CD8-positive, alpha-beta memory T cell (primary cell): ENCODE measurements at regions not wholly inside any gene's neighbourhood (a gene's known extent, or its start where the extent isn't known, plus 50 kb on each side); places are given as distances from the start of the nearest gene placed in this dataset.
"Not testable (repeated sequence)": the region's sequence is repeated elsewhere in the genome, so short reads cannot be mapped to it uniquely, and the experiment has no call there.

Experiments
- CTCF ChIA-PET: fragments of 350-600 bp; sonication (Branson Sonifier 250); formaldehyde crosslinking; loops from one replicate; lab custom pipeline; 2021; ENCODE audit warnings: antibody characterized with exemption; lab: Charles Lee
- POLR2A ChIA-PET: fragments of 350-600 bp; sonication (Branson Sonifier 250); formaldehyde crosslinking; loops from one replicate; lab custom pipeline; 2021; ENCODE audit warnings: antibody characterized with exemption; lab: Charles Lee
- DNase-seq, 5 donors: peaks; one replicate each; pipeline versions ENCODE4 v3.0.0 to v3.0.0-alpha.2; 2020 to 2022; ENCODE audit warnings: mixed read lengths in 1 of 5
- H3K27ac ChIP-seq: one replicate; pipeline ENCODE4 v1.7.0; 2013; ENCODE audit warnings: low read depth, mild to moderate bottlenecking, low read length, moderate library complexity
- H3K27me3 ChIP-seq: 2 replicates; pipeline ENCODE4 v1.7.0; 2013; ENCODE audit warnings: low read length, mild to moderate bottlenecking; ENCODE audit not compliant: insufficient read depth, poor library complexity, severe bottlenecking
- H3K36me3 ChIP-seq: 2 replicates; pipeline ENCODE4 v1.7.0; 2013; ENCODE audit warnings: mild to moderate bottlenecking, low read length, moderate library complexity; ENCODE audit not compliant: insufficient read depth
- H3K4me1 ChIP-seq: 2 replicates; pipeline ENCODE4 v1.7.0; 2013; ENCODE audit warnings: mild to moderate bottlenecking, low read length, moderate library complexity; ENCODE audit not compliant: insufficient read depth
- H3K4me3 ChIP-seq: 2 replicates; pipeline ENCODE4 v1.7.0; 2013; ENCODE audit warnings: mild to moderate bottlenecking, low read length
- H3K9me3 ChIP-seq: 2 replicates; pipeline ENCODE4 v1.7.0; 2013; ENCODE audit warnings: mild to moderate bottlenecking, low read length
- H3K27ac Mint-ChIP-seq, 8 donors: one replicate each; pipeline ENCODE4 v1.8.0; 2020 to 2021; ENCODE audit warnings: mixed read lengths in 8 of 8, mild to moderate bottlenecking in 6 of 8, inconsistent platforms in 3 of 8, moderate library complexity in 3 of 8
- H3K27me3 Mint-ChIP-seq, 2 donors: one replicate each; pipeline ENCODE4 v1.8.0; 2020 to 2021; ENCODE audit warnings: mixed read lengths in 2 of 2, mild to moderate bottlenecking in 1 of 2, moderate library complexity in 1 of 2
- H3K36me3 Mint-ChIP-seq, 3 donors: one replicate each; pipeline ENCODE4 v1.8.0; 2020 to 2021; ENCODE audit warnings: mixed read lengths in 3 of 3, inconsistent platforms in 1 of 3, mild to moderate bottlenecking in 1 of 3
- H3K4me1 Mint-ChIP-seq, 3 donors: one replicate each; pipeline ENCODE4 v1.8.0; 2020 to 2021; ENCODE audit warnings: mixed read lengths in 3 of 3, inconsistent platforms in 1 of 3, mild to moderate bottlenecking in 1 of 3
- H3K4me3 Mint-ChIP-seq, 7 donors: one replicate each; pipeline ENCODE4 v1.8.0; 2020 to 2021; ENCODE audit warnings: mixed read lengths in 7 of 7, mild to moderate bottlenecking in 6 of 7, moderate library complexity in 4 of 7, inconsistent platforms in 2 of 7
- H3K9me3 Mint-ChIP-seq, 5 donors: one replicate each; pipeline ENCODE4 v1.8.0; 2020 to 2022; ENCODE audit warnings: mixed read lengths in 5 of 5, mild to moderate bottlenecking in 3 of 5, moderate library complexity in 2 of 5, inconsistent platforms in 1 of 5

GRCh38 chrX:150212672-150213480 lies 150.2 kb upstream of the MAMLD1 start:
- no peak overlapping the region for H3K4me3 ChIP-seq
- H3K4me1 ChIP-seq = no peaks in the 10 kb centered on the region
- peaks cover 0 to 4% of the 10 kb centered on the region in 2 donors for H3K27me3 Mint-ChIP-seq
- no peak overlapping the region for H3K4me3 Mint-ChIP-seq
- H3K9me3 Mint-ChIP-seq = no peaks in the 10 kb centered on the region
- H3K36me3 Mint-ChIP-seq = no peaks in the 10 kb centered on the region
- H3K4me1 Mint-ChIP-seq = no peaks in the 10 kb centered on the region
- CTCF ChIA-PET = no interaction called here
- POLR2A ChIA-PET = no interaction called here
- no peaks in the 10 kb centered on the region for H3K27me3 ChIP-seq
- H3K27ac ChIP-seq = no peak overlapping the region
- H3K9me3 ChIP-seq = no peaks in the 10 kb centered on the region
- H3K27ac Mint-ChIP-seq = no peak overlapping the region
- no peaks in the 10 kb centered on the region for H3K36me3 ChIP-seq
- DNase-seq = no peak

- Histone ChIP-seq H3K27ac (no peak overlapping the region), H3K27me3 (no peaks in the 10 kb centered on the region), H3K4me3 (no peak overlapping the region), H3K9me3 (no peaks in the 10 kb centered on the region), H3K36me3 (no peaks in the 10 kb centered on the region), H3K4me1 (no peaks in the 10 kb centered on the region)
- no peak for DNase-seq
- H3K36me3 Mint-ChIP-seq = no peaks in the 10 kb centered on the region
- ChIA-PET CTCF (no interaction called here), POLR2A (no interaction called here)
- peaks cover 0 to 4% of the 10 kb centered on the region in 2 donors for H3K27me3 Mint-ChIP-seq
- no peak overlapping the region for H3K4me3 Mint-ChIP-seq
- no peaks in the 10 kb centered on the region for H3K9me3 Mint-ChIP-seq
- no peak overlapping the region for H3K27ac Mint-ChIP-seq
- no peaks in the 10 kb centered on the region for H3K4me1 Mint-ChIP-seq
Observed at GRCh38 chrX:150213481-150214030, 149.6 kb upstream of the MAMLD1 start.

- H3K27ac Mint-ChIP-seq, H3K27me3 Mint-ChIP-seq, H3K36me3 ChIP-seq, H3K27ac ChIP-seq, CTCF ChIA-PET, H3K4me3 Mint-ChIP-seq, POLR2A ChIA-PET, H3K9me3 ChIP-seq, H3K27me3 ChIP-seq, DNase-seq, H3K9me3 Mint-ChIP-seq, H3K4me3 ChIP-seq, H3K4me1 Mint-ChIP-seq, H3K4me1 ChIP-seq, H3K36me3 Mint-ChIP-seq: not testable (repeated sequence)
Observed at GRCh38 chrX:150216000-150216399, 147.1 kb upstream of the MAMLD1 start.

- Histone ChIP-seq H3K27ac (no peak overlapping the region), H3K27me3 (no peaks in the 10 kb centered on the region), H3K4me3 (no peak overlapping the region), H3K4me1 (no peaks in the 10 kb centered on the region), H3K9me3 (no peaks in the 10 kb centered on the region), H3K36me3 (no peaks in the 10 kb centered on the region)
- DNase-seq = no peak
- Mint-ChIP-seq H3K4me1 (no peaks in the 10 kb centered on the region), H3K9me3 (no peaks in the 10 kb centered on the region), H3K27me3 (peaks cover 5 to 6% of the 10 kb centered on the region in 2 donors), H3K27ac (no peak overlapping the region), H3K36me3 (no peaks in the 10 kb centered on the region), H3K4me3 (no peak overlapping the region)
- POLR2A ChIA-PET = no interaction called here
- CTCF ChIA-PET = no interaction called here
Observed at GRCh38 chrX:150216716-150217115, 146.4 kb upstream of the MAMLD1 start.

- no peaks in the 10 kb centered on the region for H3K9me3 ChIP-seq
Observed at GRCh38 chrX:150217609-150218008, 145.5 kb upstream of the MAMLD1 start.

GRCh38 chrX:150219374-150220185 lies 143.5 kb upstream of the MAMLD1 start:
- CTCF ChIA-PET = no interaction called here
- Histone ChIP-seq H3K27me3 (no peaks in the 10 kb centered on the region), H3K36me3 (no peaks in the 10 kb centered on the region), H3K4me3 (no peak overlapping the region), H3K4me1 (no peaks in the 10 kb centered on the region), H3K9me3 (no peaks in the 10 kb centered on the region), H3K27ac (no peak overlapping the region)
- Mint-ChIP-seq H3K4me1 (no peaks in the 10 kb centered on the region), H3K36me3 (no peaks in the 10 kb centered on the region), H3K4me3 (no peak overlapping the region), H3K27me3 (peaks cover 3 to 11% of the 10 kb centered on the region in 2 donors), H3K27ac (no peak overlapping the region), H3K9me3 (no peaks in the 10 kb centered on the region)
- no peak for DNase-seq
- POLR2A ChIA-PET = no interaction called here

More at GRCh38 chrX:150217609-150218008, 145.5 kb upstream of the MAMLD1 start:
- no peak overlapping the region for H3K27ac ChIP-seq
- no peaks in the 10 kb centered on the region for H3K27me3 ChIP-seq
- no peaks in the 10 kb centered on the region for H3K36me3 ChIP-seq
- H3K9me3 Mint-ChIP-seq = no peaks in the 10 kb centered on the region
- H3K27me3 Mint-ChIP-seq = peaks cover 5 to 6% of the 10 kb centered on the region in 2 donors
- DNase-seq = no peak
- H3K4me1 ChIP-seq = no peaks in the 10 kb centered on the region
- POLR2A ChIA-PET = no interaction called here
- CTCF ChIA-PET = no interaction called here
- no peaks in the 10 kb centered on the region for H3K4me1 Mint-ChIP-seq
- H3K4me3 Mint-ChIP-seq = no peak overlapping the region
- no peak overlapping the region for H3K27ac Mint-ChIP-seq
- no peaks in the 10 kb centered on the region for H3K36me3 Mint-ChIP-seq
- H3K4me3 ChIP-seq = no peak overlapping the region

- H3K9me3 ChIP-seq = no peaks in the 10 kb centered on the region
- H3K9me3 Mint-ChIP-seq = no peaks in the 10 kb centered on the region
Observed at GRCh38 chrX:150223176-150224015, 139.7 kb upstream of the MAMLD1 start.

More at GRCh38 chrX:150223176-150224015, 139.7 kb upstream of the MAMLD1 start:
- Histone ChIP-seq H3K27ac (no peak overlapping the region), H3K36me3 (no peaks in the 10 kb centered on the region), H3K4me1 (no peaks in the 10 kb centered on the region), H3K4me3 (no peak overlapping the region), H3K27me3 (no peaks in the 10 kb centered on the region)
- ChIA-PET POLR2A (no interaction called here), CTCF (no interaction called here)
- DNase-seq = no peak
- H3K36me3 Mint-ChIP-seq = no peaks in the 10 kb centered on the region
- H3K27ac Mint-ChIP-seq = no peak overlapping the region
- H3K4me1 Mint-ChIP-seq = no peaks in the 10 kb centered on the region
- peaks cover 6 to 11% of the 10 kb centered on the region in 2 donors for H3K27me3 Mint-ChIP-seq
- no peak overlapping the region for H3K4me3 Mint-ChIP-seq
